SU-DHL-6 (cell line): ENCODE measurements at regions not wholly inside any gene's neighbourhood (a gene's known extent, or its start where the extent isn't known, plus 50 kb on each side); places are given as distances from the start of the nearest gene placed in this dataset.

Experiments
- CTCF ChIP-seq: fragments of 200-600 bp; sonication (generic); IDR thresholded peaks from one replicate; pipeline ENCODE4 v1.5.1; 2017; ENCODE audit warnings: antibody characterized with exemption, mild to moderate bottlenecking, low read length, moderate library complexity; ENCODE audit not compliant: insufficient read depth, poor library complexity, severe bottlenecking
- EZH2phosphoT487 ChIP-seq: fragments of 200-600 bp; sonication (generic), shearing (Covaris generic); conservative IDR thresholded peaks from 2 replicates; pipeline ENCODE4 v1.6.1; 2018; ENCODE audit warnings: mild to moderate bottlenecking, antibody characterized with exemption, low read length, moderate library complexity, mixed read lengths

- no peak for TF ChIP-seq CTCF
- TF ChIP-seq EZH2phosphoT487: no peak
Measured at GRCh38 chr2:67986258-67986657, 76.5 kb downstream of the C1D start.
